GM20431 (cell line): ENCODE measurements at regions not wholly inside any gene's neighbourhood (a gene's known extent, or its start where the extent isn't known, plus 50 kb on each side); places are given as distances from the start of the nearest gene placed in this dataset.
"Not testable (repeated sequence)": the region's sequence is repeated elsewhere in the genome, so short reads cannot be mapped to it uniquely, and the experiment has no call there.

Experiments
- in situ Hi-C: fragments of 300-500 bp; cut with MseI, MboI; formaldehyde crosslinking; loops from one replicate; pipeline ENCODE4 v1.15.0; 2020; ENCODE audit warnings: low sequenced_read_pairs; ENCODE audit not compliant: unreplicated experiment

DNA sequence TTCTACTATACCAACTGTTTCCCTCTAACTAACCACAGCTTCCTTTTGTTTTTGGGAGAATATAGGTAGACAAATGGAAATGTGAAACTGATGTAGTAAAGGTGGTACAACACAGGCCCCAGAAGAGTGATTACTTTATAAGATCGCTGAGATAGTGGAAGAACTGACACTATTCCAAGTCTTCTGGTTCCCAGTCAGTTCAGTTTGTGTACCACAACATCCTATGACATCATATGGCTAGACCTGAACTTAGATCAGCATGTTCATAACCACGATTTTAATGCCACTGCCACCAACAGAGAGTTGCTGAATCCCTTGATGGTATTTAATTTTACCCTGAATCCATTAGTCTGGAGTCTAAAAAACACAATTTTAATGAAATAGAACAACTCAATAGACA is 328.9 kb downstream of the GPD2 start:
- in situ Hi-C loops = no loop called here

GRCh38 chr2:156765450-156765849 is 329.3 kb downstream of the GPD2 start:
- in situ Hi-C loops = no loop called here

DNA sequence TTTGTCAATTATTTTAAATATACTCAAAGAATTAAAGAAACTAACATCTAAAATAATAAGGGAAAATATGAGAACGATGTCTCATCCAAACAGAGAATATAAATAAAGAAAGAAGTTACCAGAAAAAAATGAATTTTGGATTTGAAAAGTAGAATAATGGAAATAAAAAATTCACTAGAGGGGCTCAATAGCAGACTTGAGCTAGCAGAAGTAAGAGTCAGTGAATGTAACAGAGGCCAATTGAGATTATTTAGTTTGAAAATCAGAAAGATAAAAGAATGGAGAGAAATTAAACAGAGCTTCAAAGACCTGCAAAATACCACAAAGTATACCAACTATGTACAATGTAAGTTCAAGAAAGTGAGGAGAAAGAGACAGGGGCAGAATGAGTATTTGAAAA is 333.6 kb downstream of the GPD2 start:
- in situ Hi-C loops = no loop called here

GRCh38 chr2:156778916-156779315 is 342.7 kb downstream of the GPD2 start:
- in situ Hi-C loops = no loop called here

DNA sequence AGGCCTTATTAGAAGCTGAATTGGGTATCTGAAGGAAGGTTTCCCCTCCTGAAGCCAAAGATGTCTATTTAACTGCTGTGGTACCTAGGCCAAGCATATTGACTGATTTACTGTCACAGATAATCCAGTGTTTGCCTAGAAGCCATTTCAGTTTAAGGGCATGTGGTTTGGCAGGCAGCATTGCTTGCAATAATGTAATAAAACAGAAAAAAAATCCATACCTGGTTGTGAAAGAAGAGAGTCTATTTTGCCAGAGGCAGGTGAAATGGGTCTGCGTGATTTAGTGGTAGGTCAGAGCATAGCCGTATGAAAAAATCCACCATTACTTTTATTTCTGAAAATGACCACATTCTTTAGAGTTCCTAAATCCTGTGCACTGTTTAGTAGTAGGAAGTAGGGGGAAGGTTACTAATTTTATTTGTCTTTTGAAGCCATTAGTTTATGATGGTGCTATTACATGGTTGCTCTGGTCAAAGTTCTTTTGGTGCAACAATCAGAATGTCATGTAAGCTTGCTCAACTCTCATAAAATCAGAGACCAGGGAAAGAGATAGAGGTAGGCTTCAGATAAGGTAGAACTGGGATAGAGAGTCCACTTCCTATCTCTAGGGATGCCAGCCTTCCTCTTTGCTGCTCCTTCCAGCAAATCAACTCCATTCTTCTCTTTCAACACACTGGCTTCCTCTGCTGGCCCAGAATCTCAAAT is 343.4 kb downstream of the GPD2 start:
- in situ Hi-C loops = no loop called here

GRCh38 chr2:156781677-156782076 is 345.5 kb downstream of the GPD2 start:
- in situ Hi-C loops = not testable (repeated sequence)

DNA sequence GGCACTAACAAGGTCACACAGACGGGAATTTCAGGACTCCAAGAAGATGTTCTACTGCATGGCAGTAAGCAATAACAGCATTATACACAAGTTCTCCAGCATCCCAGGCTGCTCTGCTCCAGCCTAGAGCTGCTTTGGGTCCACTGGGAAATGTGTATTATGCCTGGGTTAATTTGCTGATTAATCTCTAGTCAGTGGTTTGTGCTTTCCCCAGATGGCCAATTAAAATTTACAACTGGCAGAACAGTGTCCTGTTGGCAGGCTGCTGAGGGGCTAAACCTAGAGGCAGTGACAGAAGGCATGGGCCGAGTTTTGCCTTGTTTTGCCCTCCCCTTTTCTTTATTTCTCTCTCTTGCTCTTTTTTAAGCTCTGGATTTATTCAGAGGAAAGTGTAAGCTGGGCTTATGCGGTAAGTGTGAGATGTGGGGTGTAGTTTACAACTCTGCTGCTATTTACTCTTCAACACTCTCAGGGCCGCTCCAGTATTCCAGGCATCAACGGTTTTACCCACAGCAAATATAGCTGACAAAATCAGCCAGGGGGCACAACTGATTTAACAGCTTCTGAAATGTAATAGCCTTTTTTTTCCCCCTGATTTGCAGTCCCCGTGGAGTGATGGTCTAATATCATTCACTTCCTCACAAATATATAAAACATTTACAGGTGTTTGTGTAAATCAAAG is 348.0 kb downstream of the GPD2 start:
- in situ Hi-C loops = no loop called here

- in situ Hi-C loops = no loop called here
Observed at GRCh38 chr2:156787517-156787916, 351.3 kb downstream of the GPD2 start.

DNA sequence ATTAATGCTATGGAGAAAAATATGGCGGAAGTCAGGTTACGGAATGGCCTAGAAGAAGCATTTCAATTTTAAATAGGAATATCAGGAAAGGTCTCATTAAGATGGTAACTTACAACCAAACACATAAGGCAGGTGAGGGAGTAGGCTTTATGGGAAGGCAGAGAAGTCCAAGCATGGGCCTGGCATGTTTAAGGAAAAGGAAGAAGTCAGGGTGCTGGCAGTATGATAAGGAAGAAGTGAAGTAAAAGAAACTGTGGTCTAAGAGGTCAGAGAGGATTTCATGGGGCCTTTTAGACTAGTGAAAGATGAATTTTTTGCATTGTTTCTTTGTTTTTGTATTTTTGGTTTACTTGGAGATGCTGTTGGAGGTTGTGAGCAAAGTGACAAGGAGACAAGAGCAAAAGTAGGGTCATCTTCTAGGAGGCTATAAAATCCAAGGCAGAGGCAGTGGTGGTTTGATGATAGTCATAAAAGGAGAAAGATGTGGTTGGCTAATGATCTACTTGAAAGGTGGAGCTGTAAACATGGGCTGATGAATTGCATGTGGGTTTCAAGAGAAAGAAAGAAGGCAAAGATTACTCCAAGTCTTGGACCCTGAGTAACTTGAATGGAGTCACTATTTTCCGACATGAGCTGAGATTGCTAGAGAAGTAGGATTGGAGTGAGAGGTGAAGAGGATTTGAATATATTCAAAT is 354.3 kb downstream of the GPD2 start:
- in situ Hi-C loops = no loop called here

GRCh38 chr2:156792242-156792840 is 356.2 kb downstream of the GPD2 start:
- in situ Hi-C loops = no loop called here

DNA sequence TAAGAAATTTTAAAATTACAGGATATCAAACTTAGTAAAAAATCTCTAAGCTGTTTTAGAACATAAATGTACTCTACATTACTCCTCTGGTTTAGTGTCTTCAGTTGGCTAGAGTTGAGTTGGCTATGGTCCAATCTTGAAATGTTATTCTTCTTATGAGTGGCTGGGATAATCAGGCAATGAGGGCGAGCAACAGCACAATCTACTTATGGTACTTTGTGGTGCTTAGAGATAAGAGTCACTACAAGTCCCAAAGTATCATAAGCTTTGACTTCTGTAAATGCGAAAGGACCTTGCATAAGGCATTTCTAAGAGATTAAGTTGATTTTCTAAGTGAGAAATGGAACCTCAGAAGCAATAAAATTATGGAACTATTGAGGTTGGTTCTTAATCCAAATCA is 361.7 kb downstream of the GPD2 start:
- in situ Hi-C loops = no loop called here

GRCh38 chr2:156800065-156800653 is 364.0 kb downstream of the GPD2 start:
- in situ Hi-C loops = no loop called here

DNA sequence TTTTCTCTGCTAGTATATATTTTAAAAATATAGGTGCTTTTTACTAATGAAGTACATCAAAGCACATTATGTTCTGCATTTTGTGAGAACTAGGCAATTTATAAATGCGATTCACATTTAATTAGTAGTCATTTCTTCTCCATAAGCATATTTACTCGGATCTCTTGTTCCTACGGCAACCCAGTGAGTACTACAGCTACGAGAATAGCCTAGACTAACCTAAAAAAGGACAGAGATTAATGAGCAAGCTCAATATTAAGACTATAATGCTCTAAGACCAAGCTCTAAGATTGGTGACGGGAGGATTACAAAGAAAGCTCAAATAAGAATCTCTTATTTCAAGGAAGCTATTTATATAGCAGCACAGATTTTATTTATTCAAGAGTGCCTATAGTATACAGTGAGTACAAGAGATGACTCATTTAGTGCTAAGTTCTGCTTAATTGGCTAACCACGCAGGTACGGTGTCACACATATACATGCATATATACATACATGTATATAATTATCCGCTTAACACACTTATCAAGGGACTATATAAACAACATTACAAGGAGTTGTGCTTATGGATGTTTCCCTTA is 364.7 kb downstream of the GPD2 start:
- in situ Hi-C loops = no loop called here

DNA sequence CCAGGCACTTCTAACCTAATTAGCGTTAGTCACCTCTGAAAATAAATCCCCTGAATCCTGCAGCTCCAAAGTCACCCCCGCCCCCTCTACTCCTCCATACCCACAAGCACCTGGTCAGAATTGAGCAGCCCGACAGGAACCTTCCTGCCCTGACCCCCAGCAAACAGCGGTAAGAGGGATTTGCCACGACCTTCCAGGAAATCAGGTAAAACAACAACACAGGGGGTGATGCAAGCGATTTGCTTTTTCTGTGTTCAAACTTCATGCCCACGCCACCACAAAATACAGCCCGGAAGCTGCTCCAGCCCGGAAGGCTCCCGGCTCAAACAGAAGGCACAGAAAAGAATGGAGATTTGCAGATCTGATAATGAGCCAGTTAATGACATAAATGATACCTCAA is 367.1 kb downstream of the GPD2 start:
- in situ Hi-C loops = no loop called here

DNA sequence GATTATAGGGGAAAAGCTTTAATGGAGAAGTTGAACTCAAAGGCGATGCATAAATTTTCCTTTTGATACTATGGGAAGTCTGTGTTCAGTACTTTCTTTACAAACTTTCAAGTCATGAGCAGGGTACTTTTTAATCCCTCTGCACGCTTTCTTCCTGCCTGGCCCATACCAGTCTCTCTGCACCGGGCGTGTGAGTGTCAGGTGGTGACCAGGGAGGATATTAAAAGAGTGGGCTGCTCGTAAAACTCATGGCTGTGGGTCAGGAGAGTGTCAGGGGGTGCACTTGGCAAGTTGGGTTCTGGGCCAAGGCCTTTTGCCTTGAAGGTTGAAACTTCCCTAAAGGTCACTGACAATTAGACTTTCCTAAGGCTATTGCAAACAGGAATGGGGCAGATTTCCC is 367.8 kb downstream of the GPD2 start:
- in situ Hi-C loops = no loop called here

DNA sequence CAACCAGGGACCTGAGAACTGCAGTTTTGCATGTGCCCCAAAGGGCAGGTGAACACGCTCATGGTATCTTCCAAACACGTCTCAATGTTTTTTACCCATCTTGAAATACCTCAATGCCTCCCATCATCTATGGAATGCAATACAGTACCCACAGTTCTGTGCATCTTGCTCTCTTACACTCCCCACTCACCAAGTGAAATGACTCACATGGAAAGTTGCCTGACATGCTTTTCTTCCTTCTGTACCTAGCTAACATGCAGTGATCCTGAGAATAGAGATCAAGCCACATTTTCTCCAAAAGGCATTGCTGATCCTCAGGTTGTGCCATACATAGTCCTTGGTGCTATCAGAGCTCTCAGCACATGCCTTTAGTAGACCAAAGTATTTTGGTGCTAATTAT is 373.9 kb downstream of the GPD2 start:
- in situ Hi-C loops = no loop called here

- in situ Hi-C loops = no loop called here
Observed at GRCh38 chr2:156812496-156812895, 376.3 kb downstream of the GPD2 start.

- in situ Hi-C loops = no loop called here
Observed at GRCh38 chr2:156817430-156817829, 381.3 kb downstream of the GPD2 start.

DNA sequence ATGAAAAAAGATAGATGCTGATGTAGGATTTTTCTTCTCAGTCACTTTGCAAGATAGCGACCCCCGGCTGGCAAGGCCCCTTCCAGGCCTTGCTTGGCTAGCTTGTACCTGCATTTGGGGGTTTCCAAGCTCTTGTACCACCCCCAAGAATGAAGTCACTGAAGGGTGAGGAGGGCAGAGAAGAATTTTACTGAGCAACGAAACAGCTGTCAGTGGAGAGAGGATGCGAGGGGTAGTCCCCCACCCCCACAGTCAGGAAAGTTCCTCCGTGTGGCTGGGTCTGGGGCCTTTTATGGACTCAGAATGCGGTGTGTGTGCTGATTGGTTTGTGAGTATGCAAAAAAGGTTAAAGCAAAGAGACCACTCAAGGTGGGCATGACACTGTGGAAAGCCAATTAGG is 382.0 kb downstream of the GPD2 start:
- in situ Hi-C loops = no loop called here

DNA sequence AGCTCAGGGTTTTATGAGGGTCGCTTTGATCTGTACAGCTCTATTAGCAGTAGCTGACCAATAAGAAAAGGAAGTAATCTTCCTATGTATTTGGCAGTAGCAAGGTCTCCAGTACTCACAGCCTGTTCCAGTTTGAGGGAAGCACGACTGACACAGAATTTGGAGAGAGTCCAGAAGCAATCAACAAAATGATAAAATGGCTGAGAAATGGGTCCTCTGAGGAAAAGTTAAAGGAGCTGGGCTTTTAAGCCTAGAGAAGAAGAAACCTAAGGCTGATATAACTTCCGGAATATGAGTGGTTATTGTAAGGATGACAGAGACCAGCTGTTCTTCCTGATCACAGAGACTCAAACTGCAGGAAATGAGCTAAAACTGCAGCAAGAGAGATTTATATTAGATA is 382.8 kb downstream of the GPD2 start:
- in situ Hi-C loops = no loop called here
